GM12892 (cell line): ENCODE measurements at regions not wholly inside any gene's neighbourhood (a gene's known extent, or its start where the extent isn't known, plus 50 kb on each side); places are given as distances from the start of the nearest gene placed in this dataset.

Experiments used
- POLR2A ChIP-seq: IDR thresholded peaks from 2 replicates; pipeline ENCODE4 v1.6.1; 2011; ENCODE audit warnings: low read depth, low read length, control low read depth
- POLR2AphosphoS5 ChIP-seq: IDR thresholded peaks from 2 replicates; pipeline ENCODE4 v1.6.1; 2011; ENCODE audit warnings: low read depth, low read length, control low read depth
- TAF1 ChIP-seq: IDR thresholded peaks from 2 replicates; pipeline ENCODE4 v1.6.1; 2011; ENCODE audit warnings: low read depth, mild to moderate bottlenecking, control low read depth, low read length, borderline replicate concordance

- TF ChIP-seq POLR2A (no peak), POLR2AphosphoS5 (no peak), TAF1 (no peak)
These were observed 615.3 kb downstream of the OTOL1 start for GRCh38 chr3:162111861-162112260.
